Hepatocyte (in vitro differentiated cells): ENCODE measurements at regions not wholly inside any gene's neighbourhood (a gene's known extent, or its start where the extent isn't known, plus 50 kb on each side); places are given as distances from the start of the nearest gene placed in this dataset.

Experiments used
- DNase-seq: peaks from one replicate; pipeline ENCODE4 v3.0.0-alpha.2; 2016; ENCODE audit warnings: low spot score
- H2AFZ ChIP-seq: fragments of 200-600 bp; sonication (generic); 2 replicates; pipeline ENCODE4 v1.6.0; 2016; ENCODE audit warnings: antibody characterized with exemption, mild to moderate bottlenecking
- H3K27ac ChIP-seq: fragments of 200-600 bp; sonication (generic); 2 replicates; pipeline ENCODE4 v1.5.1; 2016; ENCODE audit warnings: mild to moderate bottlenecking
- H3K27me3 ChIP-seq: fragments of 200-600 bp; sonication (generic); 2 replicates; pipeline ENCODE4 v1.6.1; 2016
- H3K36me3 ChIP-seq: fragments of 200-600 bp; sonication (generic); replicated peaks from 2 replicates; pipeline ENCODE4 v1.5.1; 2016; ENCODE audit warnings: low read depth; ENCODE audit not compliant: insufficient read depth
- H3K4me1 ChIP-seq: fragments of 200-600 bp; sonication (generic); 2 replicates; pipeline ENCODE4 v1.5.1; 2016; ENCODE audit warnings: mild to moderate bottlenecking, moderate library complexity; ENCODE audit not compliant: insufficient read depth
- H3K4me2 ChIP-seq: fragments of 200-600 bp; sonication (generic); 2 replicates; pipeline ENCODE4 v1.6.0; 2016
- H3K4me3 ChIP-seq: fragments of 200-600 bp; sonication (generic); 2 replicates; pipeline ENCODE4 v1.5.1; 2016; ENCODE audit warnings: mild to moderate bottlenecking
- H3K79me2 ChIP-seq: fragments of 200-600 bp; sonication (generic); 2 replicates; pipeline ENCODE4 v1.6.0; 2017; ENCODE audit warnings: mild to moderate bottlenecking
- H3K9me2 ChIP-seq: fragments of 200-600 bp; sonication (generic); replicated peaks from 2 replicates; pipeline ENCODE4 v1.6.0; 2017; ENCODE audit warnings: mild to moderate bottlenecking; ENCODE audit not compliant: insufficient read depth
- H3K9me3 ChIP-seq: fragments of 200-600 bp; sonication (generic); 2 replicates; pipeline ENCODE4 v1.5.1; 2016; ENCODE audit warnings: low read depth, mild to moderate bottlenecking
- H4K20me1 ChIP-seq: fragments of 200-600 bp; sonication (generic); 2 replicates; pipeline ENCODE4 v1.6.0; 2016; ENCODE audit warnings: mild to moderate bottlenecking; ENCODE audit not compliant: insufficient read depth, poor library complexity, severe bottlenecking
- CTCF ChIP-seq: fragments of 200-600 bp; sonication (generic); IDR thresholded peaks from 2 replicates; pipeline ENCODE4 v1.5.1; 2016; ENCODE audit warnings: antibody characterized with exemption, mild to moderate bottlenecking; ENCODE audit not compliant: poor library complexity
- EZH2 ChIP-seq: fragments of 200-600 bp; sonication (generic); IDR thresholded peaks from 2 replicates; pipeline ENCODE4 v1.6.1; 2016; ENCODE audit warnings: antibody characterized with exemption, mild to moderate bottlenecking, borderline replicate concordance
- EZH2phosphoT487 ChIP-seq: fragments of 200-600 bp; sonication (generic); IDR thresholded peaks from one replicate; pipeline ENCODE4 v1.6.1; 2018; ENCODE audit warnings: antibody characterized with exemption, mild to moderate bottlenecking, low read depth, moderate library complexity; ENCODE audit not compliant: unreplicated experiment, severe bottlenecking
- WGBS: methylation state at CpG from one replicate; pipeline ENCODE4 v1.1.6; 2016; ENCODE audit warnings: low lambda C conversion rate; ENCODE audit errors: missing lambda C conversion rate; 5-methylcytosine and 5-hydroxymethylcytosine counted together

- Histone ChIP-seq H3K4me2 (peak overlapping the region; percentile 21), H3K9me3 (no peaks in the 10 kb centered on the region), H2AFZ (no peak overlapping the region), H3K4me1 (no peaks in the 10 kb centered on the region), H3K79me2 (no peaks in the 10 kb centered on the region), H3K9me2 (no peaks in the 10 kb centered on the region), H3K27me3 (no peaks in the 10 kb centered on the region), H3K27ac (no peak overlapping the region), H3K4me3 (no peak overlapping the region), H3K36me3 (no peaks in the 10 kb centered on the region), H4K20me1 (no peaks in the 10 kb centered on the region)
- WGBS, result 62% methylated on average over 4 of the region's 4 CpGs
- no peak for TF ChIP-seq EZH2phosphoT487
- no peak for TF ChIP-seq EZH2
- no peak for TF ChIP-seq CTCF
- no peak for DNase-seq
Observed at GRCh38 chrX:38893441-38893840, 92.2 kb downstream of the MID1IP1 start.

- Histone ChIP-seq H3K79me2 (no peaks in the 10 kb centered on the region), H3K4me3 (no peak overlapping the region), H4K20me1 (no peaks in the 10 kb centered on the region), H3K9me3 (no peaks in the 10 kb centered on the region), H3K36me3 (no peaks in the 10 kb centered on the region), H3K4me2 (no peak overlapping the region), H2AFZ (no peak overlapping the region), H3K4me1 (no peaks in the 10 kb centered on the region), H3K27me3 (no peaks in the 10 kb centered on the region), H3K27ac (no peak overlapping the region), H3K9me2 (no peaks in the 10 kb centered on the region)
- 67% methylated on average over 1 of the region's 1 CpG for WGBS
- TF ChIP-seq CTCF (no peak), EZH2phosphoT487 (no peak), EZH2 (no peak)
- DNase-seq, result no peak
Observed at GRCh38 chrX:38895775-38896174, 94.5 kb downstream of the MID1IP1 start.

- H3K27me3 ChIP-seq, result no peaks in the 10 kb centered on the region
- no peak for DNase-seq
- H3K36me3 ChIP-seq, result no peaks in the 10 kb centered on the region
Observed at GRCh38 chrX:38896724-38897298, 95.6 kb downstream of the MID1IP1 start.

More at GRCh38 chrX:38896724-38897298, 95.6 kb downstream of the MID1IP1 start:
- H3K27ac ChIP-seq, result no peak overlapping the region
- H3K79me2 ChIP-seq, result no peaks in the 10 kb centered on the region
- H3K4me1 ChIP-seq, result no peaks in the 10 kb centered on the region
- no peak for TF ChIP-seq EZH2
- TF ChIP-seq CTCF, result no peak
- no peak for TF ChIP-seq EZH2phosphoT487
- H3K9me3 ChIP-seq, result no peaks in the 10 kb centered on the region
- H3K9me2 ChIP-seq, result no peaks in the 10 kb centered on the region
- no peak overlapping the region for H3K4me2 ChIP-seq
- no peaks in the 10 kb centered on the region for H4K20me1 ChIP-seq
- H3K4me3 ChIP-seq, result no peak overlapping the region
- WGBS, result 87% methylated on average over 4 of the region's 4 CpGs
- no peak overlapping the region for H2AFZ ChIP-seq
